OCI-LY1 (cell line): ENCODE measurements at regions not wholly inside any gene's neighbourhood (a gene's known extent, or its start where the extent isn't known, plus 50 kb on each side); places are given as distances from the start of the nearest gene placed in this dataset.
"Not testable (repeated sequence)": the region's sequence is repeated elsewhere in the genome, so short reads cannot be mapped to it uniquely, and the experiment has no call there.

ENCODE experiments used
- H2AFZ ChIP-seq: fragments of 200-600 bp; sonication (generic), shearing (Covaris generic); 2 replicates; pipeline ENCODE4 v1.6.0; 2014; ENCODE audit warnings: antibody characterized with exemption, mild to moderate bottlenecking, low read length
- H3F3A ChIP-seq: fragments of 200-600 bp; sonication (generic), shearing (Covaris generic); 2 replicates; pipeline ENCODE4 v1.6.0; 2014; ENCODE audit warnings: mild to moderate bottlenecking, antibody characterized with exemption, low read length, moderate library complexity; ENCODE audit not compliant: insufficient read depth
- H3K27ac ChIP-seq: fragments of 200-600 bp; sonication (generic); 2 replicates; pipeline ENCODE4 v1.5.1; 2014; ENCODE audit warnings: low read length, mixed run types, mild to moderate bottlenecking, low read depth; ENCODE audit not compliant: poor library complexity, severe bottlenecking
- H3K27me3 ChIP-seq: fragments of 200-600 bp; sonication (generic); 2 replicates; pipeline ENCODE4 v1.6.0; 2014; ENCODE audit warnings: antibody characterized with exemption, mild to moderate bottlenecking, low read length, moderate library complexity; ENCODE audit not compliant: insufficient read depth
- H3K36me3 ChIP-seq: fragments of 200-600 bp; sonication (generic); 2 replicates; pipeline ENCODE4 v1.6.1; 2014; ENCODE audit warnings: mild to moderate bottlenecking, antibody characterized with exemption, low read length, moderate library complexity, mixed read lengths; ENCODE audit not compliant: insufficient read depth
- H3K4me1 ChIP-seq: fragments of 200-600 bp; sonication (generic); 2 replicates; pipeline ENCODE4 v1.5.1; 2014; ENCODE audit warnings: mild to moderate bottlenecking, low read length, moderate library complexity; ENCODE audit not compliant: insufficient read depth, severe bottlenecking
- H3K4me2 ChIP-seq: fragments of 200-600 bp; sonication (generic), shearing (Covaris generic); 2 replicates; pipeline ENCODE4 v1.6.1; 2014; ENCODE audit warnings: low read length
- H3K4me3 ChIP-seq: fragments of 200-600 bp; sonication (generic); 2 replicates; pipeline ENCODE4 v1.5.1; 2014; ENCODE audit warnings: low read length, low read depth, mild to moderate bottlenecking, mixed read lengths; ENCODE audit not compliant: poor library complexity, severe bottlenecking
- H3K79me2 ChIP-seq: fragments of 200-600 bp; shearing (Covaris generic); 2 replicates; pipeline ENCODE4 v1.6.1; 2016; ENCODE audit warnings: mixed run types, low read length, mixed read lengths; ENCODE audit not compliant: insufficient read depth
- H3K9ac ChIP-seq: fragments of 200-600 bp; sonication (generic), shearing (Covaris generic); 2 replicates; pipeline ENCODE4 v1.6.1; 2014; ENCODE audit warnings: mild to moderate bottlenecking, low read length, mixed read lengths
- H3K9me2 ChIP-seq: fragments of 200-600 bp; sonication (generic), shearing (Covaris generic); 2 replicates; pipeline ENCODE4 v1.6.1; 2014; ENCODE audit warnings: low read depth, mild to moderate bottlenecking, low read length, mixed read lengths
- H3K9me3 ChIP-seq: fragments of 200-600 bp; shearing (Covaris generic); 2 replicates; pipeline ENCODE4 v1.6.1; 2014; ENCODE audit warnings: low read length, mixed read lengths
- H4K20me1 ChIP-seq: fragments of 200-600 bp; sonication (generic), shearing (Covaris generic); 2 replicates; pipeline ENCODE4 v1.6.0; 2016; ENCODE audit warnings: mild to moderate bottlenecking, low read length; ENCODE audit not compliant: insufficient read depth
- CTCF ChIP-seq: fragments of 200-600 bp; sonication (generic), shearing (Covaris generic); IDR thresholded peaks from 2 replicates; pipeline ENCODE4 v1.5.1; 2017; ENCODE audit warnings: mild to moderate bottlenecking, antibody characterized with exemption, low read length, moderate library complexity, mixed read lengths
- EZH2 ChIP-seq: fragments of 200-600 bp; sonication (generic), shearing (Covaris generic); IDR thresholded peaks from 2 replicates; pipeline ENCODE4 v1.8.0; 2017; ENCODE audit warnings: borderline replicate concordance, mixed run types, mild to moderate bottlenecking, antibody characterized with exemption, low read length, moderate library complexity, mixed read lengths

- H3K9me2 ChIP-seq: no peaks in the 10 kb centered on the region
- H3K27ac ChIP-seq: no peak overlapping the region
- no peaks in the 10 kb centered on the region for H3K9me3 ChIP-seq
- no peak overlapping the region for H3K9ac ChIP-seq
- no peaks in the 10 kb centered on the region for H3K27me3 ChIP-seq
- H3K4me2 ChIP-seq: no peak overlapping the region
- H3K79me2 ChIP-seq: no peaks in the 10 kb centered on the region
- H3F3A ChIP-seq: no peaks in the 10 kb centered on the region
- H3K4me3 ChIP-seq: no peak overlapping the region
- H4K20me1 ChIP-seq: no peaks in the 10 kb centered on the region
- no peak for TF ChIP-seq EZH2
- TF ChIP-seq CTCF: no peak
- no peak overlapping the region for H2AFZ ChIP-seq
- no peaks in the 10 kb centered on the region for H3K36me3 ChIP-seq
- H3K4me1 ChIP-seq: no peaks in the 10 kb centered on the region
Measured at GRCh38 chr4:169899295-169899694, 126.9 kb downstream of the MFAP3L start.

GRCh38 chr4:169898095-169898494 is 128.1 kb downstream of the MFAP3L start:
- Histone ChIP-seq H3K27me3 (no peaks in the 10 kb centered on the region), H3K9ac (no peak overlapping the region), H3K36me3 (no peaks in the 10 kb centered on the region), H2AFZ (no peak overlapping the region), H3K4me3 (no peak overlapping the region), H3F3A (no peaks in the 10 kb centered on the region), H3K4me2 (no peak overlapping the region), H3K9me3 (no peaks in the 10 kb centered on the region), H4K20me1 (no peaks in the 10 kb centered on the region), H3K79me2 (no peaks in the 10 kb centered on the region), H3K9me2 (no peaks in the 10 kb centered on the region), H3K27ac (no peak overlapping the region), H3K4me1 (no peaks in the 10 kb centered on the region)
- TF ChIP-seq CTCF (no peak), EZH2 (no peak)

GRCh38 chr4:169894767-169895166 is 131.4 kb downstream of the MFAP3L start:
- not testable (repeated sequence) for H3K4me2 ChIP-seq, H3K36me3 ChIP-seq, H3K79me2 ChIP-seq, H3K4me3 ChIP-seq, H2AFZ ChIP-seq, H3K9ac ChIP-seq, H3K9me2 ChIP-seq, H3K4me1 ChIP-seq, H3F3A ChIP-seq, H3K27me3 ChIP-seq, H3K9me3 ChIP-seq, H4K20me1 ChIP-seq, H3K27ac ChIP-seq

GRCh38 chr4:169885893-169886292 is 128.1 kb upstream of the HPF1 start:
- no peak overlapping the region for H3K4me3 ChIP-seq
- H3K9me3 ChIP-seq: no peaks in the 10 kb centered on the region
- TF ChIP-seq CTCF (no peak), EZH2 (no peak)
- H3K9ac ChIP-seq: no peak overlapping the region
- H3K4me2 ChIP-seq: no peak overlapping the region
- no peaks in the 10 kb centered on the region for H3K36me3 ChIP-seq
- H3K79me2 ChIP-seq: no peaks in the 10 kb centered on the region
- no peaks in the 10 kb centered on the region for H3K27me3 ChIP-seq
- no peaks in the 10 kb centered on the region for H3K9me2 ChIP-seq
- H3K27ac ChIP-seq: no peak overlapping the region
- H2AFZ ChIP-seq: no peak overlapping the region
- H3K4me1 ChIP-seq: no peaks in the 10 kb centered on the region
- no peaks in the 10 kb centered on the region for H4K20me1 ChIP-seq
- no peaks in the 10 kb centered on the region for H3F3A ChIP-seq
